Breast epithelium (tissue), 3 donors: ENCODE measurements at regions not wholly inside any gene's neighbourhood (a gene's known extent, or its start where the extent isn't known, plus 50 kb on each side); places are given as distances from the start of the nearest gene placed in this dataset.

Source experiments
- POLR2A ChIP-seq: fragments of 450-650 bp; IDR thresholded peaks from one replicate; pipeline ENCODE4 v1.6.1; 2016; ENCODE audit warnings: antibody characterized with exemption, mild to moderate bottlenecking, moderate library complexity
- TF ChIP-seq, protein P1 (sequence below), 3 donors: fragments of 450-650 bp; IDR thresholded peaks; one replicate each; pipeline ENCODE4 v1.5.1; 2016 to 2017; ENCODE audit warnings: antibody characterized with exemption in 3 of 3, mild to moderate bottlenecking in 3 of 3, moderate library complexity in 3 of 3

DNA sequence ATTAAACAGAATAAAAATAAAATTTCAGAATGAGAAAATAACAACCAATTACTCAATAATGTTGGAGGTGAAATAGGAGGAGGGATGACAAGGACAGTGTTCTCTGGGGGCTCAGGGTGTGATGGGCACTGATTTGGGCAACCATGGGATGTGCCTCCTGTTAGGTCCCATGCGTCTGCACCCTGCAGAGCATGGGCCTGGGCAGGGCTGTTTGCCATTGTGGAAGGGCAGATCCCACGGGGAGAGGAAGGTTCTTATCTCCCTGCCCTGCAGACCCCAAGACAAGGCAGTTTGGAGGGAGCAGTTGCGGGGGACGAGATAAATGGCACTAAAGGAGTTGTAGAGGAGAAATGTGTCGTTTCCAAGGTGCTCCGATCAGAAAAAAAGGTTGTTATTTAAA lies 206.3 kb downstream of the THBS2 start:
- TF ChIP-seq, protein P1, sequence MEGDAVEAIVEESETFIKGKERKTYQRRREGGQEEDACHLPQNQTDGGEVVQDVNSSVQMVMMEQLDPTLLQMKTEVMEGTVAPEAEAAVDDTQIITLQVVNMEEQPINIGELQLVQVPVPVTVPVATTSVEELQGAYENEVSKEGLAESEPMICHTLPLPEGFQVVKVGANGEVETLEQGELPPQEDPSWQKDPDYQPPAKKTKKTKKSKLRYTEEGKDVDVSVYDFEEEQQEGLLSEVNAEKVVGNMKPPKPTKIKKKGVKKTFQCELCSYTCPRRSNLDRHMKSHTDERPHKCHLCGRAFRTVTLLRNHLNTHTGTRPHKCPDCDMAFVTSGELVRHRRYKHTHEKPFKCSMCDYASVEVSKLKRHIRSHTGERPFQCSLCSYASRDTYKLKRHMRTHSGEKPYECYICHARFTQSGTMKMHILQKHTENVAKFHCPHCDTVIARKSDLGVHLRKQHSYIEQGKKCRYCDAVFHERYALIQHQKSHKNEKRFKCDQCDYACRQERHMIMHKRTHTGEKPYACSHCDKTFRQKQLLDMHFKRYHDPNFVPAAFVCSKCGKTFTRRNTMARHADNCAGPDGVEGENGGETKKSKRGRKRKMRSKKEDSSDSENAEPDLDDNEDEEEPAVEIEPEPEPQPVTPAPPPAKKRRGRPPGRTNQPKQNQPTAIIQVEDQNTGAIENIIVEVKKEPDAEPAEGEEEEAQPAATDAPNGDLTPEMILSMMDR (IDR thresholded peaks at IDR 0.05), result no peak
- no peak for TF ChIP-seq POLR2A
